ENCODE measurements at regions not wholly inside any gene's neighbourhood (a gene's known extent, or its start where the extent isn't known, plus 50 kb on each side); places are given as distances from the start of the nearest gene placed in this dataset.
"Not testable (repeated sequence)": the region's sequence is repeated elsewhere in the genome, so short reads cannot be mapped to it uniquely, and the experiment has no call there.

DNA sequence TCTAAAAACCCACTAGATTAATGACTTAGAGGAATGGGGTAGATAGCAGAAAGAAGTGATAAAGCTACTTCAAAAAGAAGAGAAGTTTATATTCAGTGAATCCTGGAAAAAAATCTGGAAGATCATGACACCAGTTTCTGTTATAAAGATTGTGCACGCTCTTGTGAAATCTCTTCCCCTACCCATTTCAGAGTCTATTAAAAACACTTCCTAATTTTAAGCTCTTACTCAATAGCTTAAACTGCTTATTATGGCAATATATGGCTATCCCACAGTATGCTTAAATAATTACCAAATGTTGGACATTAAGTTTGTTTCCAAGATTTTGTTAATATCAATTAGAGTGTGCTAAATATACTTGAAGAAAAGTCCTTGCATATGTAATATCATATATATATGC is 585.3 kb upstream of the MAN1A1 start:
- Mint-ChIP-seq H3K36me3 (ENCODE audit: low read depth) (no peaks in the 10 kb centered on the region), H3K4me3 (no peak overlapping the region), H3K4me1 (ENCODE audit: low read depth) (no peaks in the 10 kb centered on the region), H3K27me3 (ENCODE audit: low read depth) (no peaks in the 10 kb centered on the region), H3K9me3 (ENCODE audit: insufficient read depth) (no peaks in the 10 kb centered on the region), H3K27ac (no peak overlapping the region)
- ChIA-PET CTCF (no interaction called here), POLR2A (no interaction called here)
- DNase-seq (no peak), ATAC-seq (no peak)

DNA sequence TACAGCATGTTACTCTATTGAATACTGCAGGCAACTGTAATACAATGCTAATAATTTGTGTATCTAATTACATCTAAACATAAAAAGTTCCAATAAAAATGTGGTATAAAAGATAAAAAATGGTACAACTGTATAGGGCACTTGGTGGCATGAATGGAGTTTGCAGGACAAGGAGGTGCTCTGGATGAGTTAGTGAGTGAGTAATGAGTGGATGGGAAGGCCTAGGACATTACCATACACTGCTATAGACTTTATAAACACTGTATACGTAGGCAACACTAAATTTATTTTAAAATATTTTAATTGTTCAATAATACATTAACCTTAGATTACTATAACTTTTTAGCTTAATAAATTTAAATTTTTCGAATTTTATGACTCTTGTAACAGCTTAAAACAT is 579.6 kb upstream of the MAN1A1 start:
- Mint-ChIP-seq H3K4me1 (ENCODE audit: low read depth) (no peaks in the 10 kb centered on the region), H3K27ac (no peak overlapping the region), H3K36me3 (ENCODE audit: low read depth) (no peaks in the 10 kb centered on the region), H3K9me3 (ENCODE audit: insufficient read depth) (peaks cover 22% of the 10 kb centered on the region), H3K4me3 (no peak overlapping the region), H3K27me3 (ENCODE audit: low read depth) (no peaks in the 10 kb centered on the region)
- ChIA-PET POLR2A (no interaction called here), CTCF (no interaction called here)
- DNase-seq = no peak
- no peak for ATAC-seq

DNA sequence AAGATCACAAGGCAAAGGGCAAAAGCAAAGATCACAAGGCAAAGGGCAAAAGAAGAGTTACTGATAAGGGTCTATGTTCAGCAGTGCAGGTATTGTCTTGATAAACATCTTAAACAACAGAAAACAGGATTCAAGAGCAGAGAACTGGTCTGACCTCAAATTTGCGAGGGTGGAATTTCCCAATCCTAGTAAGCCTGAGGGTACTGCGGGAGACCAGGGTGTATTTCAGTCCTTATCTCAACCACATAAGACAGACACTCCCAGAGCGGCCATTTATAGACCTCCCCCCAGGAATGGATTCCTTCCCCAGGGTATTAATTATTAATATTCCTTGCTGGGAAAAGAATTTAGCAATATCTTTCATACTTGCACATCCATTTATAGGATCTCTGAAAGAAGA is 575.3 kb upstream of the MAN1A1 start:
- DNase-seq = not testable (repeated sequence)

DNA sequence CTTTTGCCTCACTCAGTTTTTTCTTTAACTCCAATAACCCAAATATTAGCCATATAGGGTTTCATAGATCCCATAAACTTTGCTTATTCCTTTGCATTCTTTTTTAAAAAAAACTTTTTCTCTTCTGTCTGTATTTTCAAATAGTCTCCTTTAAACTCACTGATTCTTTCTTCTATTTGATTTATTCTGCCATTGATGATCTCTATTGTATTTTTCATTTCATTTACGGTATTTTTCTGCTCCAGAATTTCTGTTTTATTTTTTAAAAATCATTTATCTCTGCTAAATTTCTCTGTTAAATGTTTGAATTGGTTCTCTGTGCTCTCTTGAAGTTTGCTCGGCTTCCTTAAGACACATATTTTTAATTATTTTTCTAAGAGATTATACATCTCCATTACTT is 573.3 kb upstream of the MAN1A1 start:
- CTCF ChIA-PET = no interaction called here
- POLR2A ChIA-PET = no interaction called here
- Mint-ChIP-seq H3K27me3 (ENCODE audit: low read depth) (no peaks in the 10 kb centered on the region), H3K36me3 (ENCODE audit: low read depth) (no peaks in the 10 kb centered on the region), H3K4me1 (ENCODE audit: low read depth) (no peaks in the 10 kb centered on the region), H3K4me3 (no peak overlapping the region), H3K27ac (no peak overlapping the region), H3K9me3 (ENCODE audit: insufficient read depth) (peaks cover 54% of the 10 kb centered on the region)
- DNase-seq (no peak), ATAC-seq (no peak)

More for the DNA sequence above, 575.3 kb upstream of the MAN1A1 start:
- POLR2A ChIA-PET; H3K4me3 Mint-ChIP-seq; H3K27me3 Mint-ChIP-seq (ENCODE audit: low read depth); H3K4me1 Mint-ChIP-seq (ENCODE audit: low read depth); H3K27ac Mint-ChIP-seq; CTCF ChIA-PET; H3K36me3 Mint-ChIP-seq (ENCODE audit: low read depth); ATAC-seq: not testable (repeated sequence)
- peaks cover 52% of the 10 kb centered on the region for H3K9me3 Mint-ChIP-seq (ENCODE audit: insufficient read depth)

DNA sequence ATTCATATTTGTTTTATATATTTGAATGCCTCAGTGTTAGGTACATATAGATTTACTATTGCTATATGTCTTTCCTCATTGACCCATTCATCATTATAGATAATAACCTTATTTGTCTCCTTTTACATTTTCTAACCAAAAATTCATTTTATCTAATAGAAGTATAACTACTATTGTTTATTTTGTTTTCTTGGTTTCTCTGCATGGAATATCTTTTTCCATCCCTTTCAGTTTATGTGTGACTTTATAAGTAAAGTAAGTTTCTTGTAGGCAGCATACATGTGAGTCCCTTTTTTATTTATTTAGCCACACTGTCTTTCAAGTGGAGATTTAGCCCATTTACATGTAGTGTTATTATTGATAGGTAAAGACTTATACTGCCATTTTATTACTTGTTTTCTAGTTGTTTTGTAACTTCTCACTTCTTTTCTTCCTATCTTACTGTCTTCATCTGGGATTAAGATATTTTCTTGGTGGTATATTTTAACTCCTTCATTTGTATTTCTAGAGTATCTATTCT is 572.0 kb upstream of the MAN1A1 start:
- DNase-seq = no peak
- ATAC-seq = no peak

DNA sequence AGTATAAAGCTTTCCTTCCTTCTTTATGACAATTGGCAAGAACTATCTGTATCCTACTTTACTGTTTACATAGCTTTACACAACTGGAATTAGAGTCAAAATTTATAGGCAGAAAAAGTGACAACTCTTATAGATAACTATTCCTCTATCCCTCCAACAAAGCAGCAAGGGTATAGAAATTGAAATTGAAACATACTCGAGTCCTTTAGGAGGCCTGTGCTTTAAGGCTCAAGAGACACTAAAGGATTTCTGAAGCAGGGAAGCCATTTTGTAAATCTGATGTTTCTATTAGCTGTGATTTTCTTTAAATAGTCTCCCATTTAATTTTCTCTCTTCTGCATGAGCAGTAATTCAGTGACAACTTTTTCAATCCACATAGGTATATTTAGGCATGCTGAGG is 567.6 kb upstream of the MAN1A1 start:
- Mint-ChIP-seq H3K36me3 (ENCODE audit: low read depth) (no peaks in the 10 kb centered on the region), H3K27me3 (ENCODE audit: low read depth) (no peaks in the 10 kb centered on the region), H3K27ac (no peak overlapping the region), H3K9me3 (ENCODE audit: insufficient read depth) (peaks cover 16% of the 10 kb centered on the region), H3K4me1 (ENCODE audit: low read depth) (no peaks in the 10 kb centered on the region), H3K4me3 (no peak overlapping the region)
- DNase-seq = no peak
- ChIA-PET CTCF (no interaction called here), POLR2A (no interaction called here)
- no peak for ATAC-seq

More for the DNA sequence above, 572.0 kb upstream of the MAN1A1 start:
- H3K4me1 Mint-ChIP-seq (ENCODE audit: low read depth) = no peaks in the 10 kb centered on the region
- H3K27ac Mint-ChIP-seq = no peak overlapping the region
- H3K27me3 Mint-ChIP-seq (ENCODE audit: low read depth) = no peaks in the 10 kb centered on the region
- no peak overlapping the region for H3K4me3 Mint-ChIP-seq
- CTCF ChIA-PET = no interaction called here
- no peaks in the 10 kb centered on the region for H3K36me3 Mint-ChIP-seq (ENCODE audit: low read depth)
- peaks cover 54% of the 10 kb centered on the region for H3K9me3 Mint-ChIP-seq (ENCODE audit: insufficient read depth)
- POLR2A ChIA-PET = no interaction called here

DNA sequence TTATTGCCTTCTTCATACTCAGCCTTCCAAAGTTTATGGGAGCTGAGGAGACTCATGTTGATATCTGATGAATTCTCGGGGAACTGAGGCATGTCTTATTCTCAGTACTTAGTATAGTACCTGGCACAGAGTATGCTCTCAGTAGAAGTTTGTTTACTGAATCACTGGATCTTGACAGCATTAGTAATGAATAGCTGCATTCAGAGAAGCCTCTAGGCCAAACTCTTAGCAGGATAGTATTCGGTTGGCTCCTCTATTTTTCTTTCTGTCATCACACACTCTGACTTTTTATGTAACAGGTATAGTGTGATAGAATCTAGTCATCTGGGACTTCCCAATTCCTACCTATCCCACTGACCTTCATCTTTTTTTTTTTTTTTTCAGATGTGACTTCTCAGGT is 566.4 kb upstream of the MAN1A1 start:
- H3K4me1 Mint-ChIP-seq (ENCODE audit: low read depth) = no peaks in the 10 kb centered on the region
- CTCF ChIA-PET = no interaction called here
- H3K9me3 Mint-ChIP-seq (ENCODE audit: insufficient read depth) = peaks cover 12% of the 10 kb centered on the region
- no peaks in the 10 kb centered on the region for H3K36me3 Mint-ChIP-seq (ENCODE audit: low read depth)
- no peak overlapping the region for H3K27ac Mint-ChIP-seq
- POLR2A ChIA-PET = no interaction called here
- no peaks in the 10 kb centered on the region for H3K27me3 Mint-ChIP-seq (ENCODE audit: low read depth)
- ATAC-seq = no peak
- H3K4me3 Mint-ChIP-seq = no peak overlapping the region
- no peak for DNase-seq

DNA sequence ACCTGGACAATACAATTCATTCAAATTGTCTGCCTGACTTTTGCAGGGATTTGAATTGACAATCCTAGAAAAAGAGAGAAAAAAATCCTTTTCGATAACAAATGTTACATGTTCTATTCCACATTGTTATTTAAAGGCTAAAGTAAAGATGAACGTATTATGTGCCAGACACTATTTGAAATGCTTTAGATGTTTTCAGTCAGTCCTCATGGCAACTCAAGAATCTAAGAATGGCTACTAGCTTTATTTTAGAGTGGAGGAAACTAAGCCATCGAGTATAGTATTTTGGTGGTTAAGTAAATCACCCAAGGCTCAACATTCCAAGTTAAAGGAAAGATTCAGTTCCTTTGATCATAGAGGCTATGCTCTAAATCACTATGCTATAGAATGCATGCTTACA is 558.6 kb upstream of the MAN1A1 start:
- Mint-ChIP-seq H3K27me3 (ENCODE audit: low read depth) (no peaks in the 10 kb centered on the region), H3K4me1 (ENCODE audit: low read depth) (no peaks in the 10 kb centered on the region), H3K36me3 (ENCODE audit: low read depth) (no peaks in the 10 kb centered on the region), H3K27ac (no peak overlapping the region), H3K4me3 (no peak overlapping the region), H3K9me3 (ENCODE audit: insufficient read depth) (no peaks in the 10 kb centered on the region)
- ATAC-seq = no peak
- POLR2A ChIA-PET = no interaction called here
- CTCF ChIA-PET = no interaction called here
- DNase-seq = no peak

DNA sequence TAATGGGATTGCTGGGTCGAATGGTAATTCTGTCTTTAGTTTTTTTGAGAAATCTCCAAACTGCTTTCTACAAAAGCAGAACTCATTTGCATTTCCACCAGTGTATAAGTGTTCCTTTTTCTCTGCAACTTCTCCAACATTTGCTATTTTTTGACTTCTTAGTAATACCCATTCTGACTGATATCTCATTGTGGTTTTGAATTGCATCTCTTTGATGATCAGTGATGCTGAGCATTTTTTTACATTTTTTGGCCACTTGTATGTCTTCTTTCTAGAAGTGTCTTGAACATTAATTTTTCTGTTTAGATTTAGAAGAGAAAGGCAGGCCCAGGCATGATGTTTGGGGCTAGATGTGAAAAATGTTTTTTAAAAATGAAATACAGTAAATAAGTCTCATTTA is 553.1 kb upstream of the MAN1A1 start:
- ATAC-seq (no peak), DNase-seq (no peak)
- H3K9me3 Mint-ChIP-seq (ENCODE audit: insufficient read depth) = no peaks in the 10 kb centered on the region
- H3K27ac Mint-ChIP-seq = no peak overlapping the region
- H3K4me3 Mint-ChIP-seq = no peak overlapping the region
- no peaks in the 10 kb centered on the region for H3K4me1 Mint-ChIP-seq (ENCODE audit: low read depth)
- H3K36me3 Mint-ChIP-seq (ENCODE audit: low read depth) = no peaks in the 10 kb centered on the region
- POLR2A ChIA-PET = no interaction called here
- no peaks in the 10 kb centered on the region for H3K27me3 Mint-ChIP-seq (ENCODE audit: low read depth)
- CTCF ChIA-PET = no interaction called here

DNA sequence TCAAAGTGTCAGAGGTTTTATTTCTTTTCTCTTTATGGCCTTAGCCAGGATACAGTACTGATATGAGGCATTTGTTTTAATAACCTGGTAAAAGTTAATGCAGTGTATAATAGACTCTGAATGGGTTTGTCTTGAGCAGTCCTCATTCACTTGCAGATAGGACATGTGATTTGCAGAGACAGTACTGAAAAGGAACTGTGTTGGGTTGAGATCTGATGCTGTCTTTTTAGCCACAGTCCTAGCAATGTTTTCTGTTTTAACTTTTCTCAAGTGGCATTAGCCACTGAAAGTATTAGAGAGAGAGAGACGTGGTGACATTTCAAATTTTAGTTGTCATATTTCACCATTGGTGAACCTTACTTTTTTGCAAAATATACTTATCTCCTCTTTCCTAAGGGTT is 547.2 kb upstream of the MAN1A1 start:
- ATAC-seq = no peak
- H3K27me3 Mint-ChIP-seq (ENCODE audit: low read depth) = no peaks in the 10 kb centered on the region
- ChIA-PET CTCF (no interaction called here), POLR2A (no interaction called here)
- no peaks in the 10 kb centered on the region for H3K36me3 Mint-ChIP-seq (ENCODE audit: low read depth)
- no peaks in the 10 kb centered on the region for H3K4me1 Mint-ChIP-seq (ENCODE audit: low read depth)
- DNase-seq = no peak
- no peaks in the 10 kb centered on the region for H3K9me3 Mint-ChIP-seq (ENCODE audit: insufficient read depth)
- no peak overlapping the region for H3K27ac Mint-ChIP-seq
- no peak overlapping the region for H3K4me3 Mint-ChIP-seq

DNA sequence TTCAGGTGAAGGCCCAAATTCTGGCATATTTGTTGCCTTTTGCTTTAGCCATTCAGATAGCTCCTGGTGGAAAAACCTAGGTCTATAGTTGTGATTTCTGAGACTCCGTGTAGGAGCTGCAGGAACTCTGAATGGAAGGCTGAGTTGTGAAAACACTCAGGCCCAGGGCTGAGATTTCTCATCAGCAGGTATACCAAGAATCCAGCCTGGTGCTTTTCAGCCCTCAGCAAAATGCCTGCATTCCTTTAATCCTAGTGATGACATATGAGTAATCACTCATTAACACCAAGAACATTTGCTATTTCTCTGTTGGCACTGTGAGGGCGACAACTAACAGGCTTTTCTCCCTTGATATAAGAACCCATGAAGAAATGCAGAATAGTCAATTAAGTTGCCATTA is 546.1 kb upstream of the MAN1A1 start:
- no peak for DNase-seq
- H3K9me3 Mint-ChIP-seq (ENCODE audit: insufficient read depth) = no peaks in the 10 kb centered on the region
- H3K27me3 Mint-ChIP-seq (ENCODE audit: low read depth) = no peaks in the 10 kb centered on the region
- no peak overlapping the region for H3K27ac Mint-ChIP-seq
- ATAC-seq = no peak
- no peak overlapping the region for H3K4me3 Mint-ChIP-seq
- CTCF ChIA-PET = no interaction called here
- POLR2A ChIA-PET = no interaction called here
- no peaks in the 10 kb centered on the region for H3K36me3 Mint-ChIP-seq (ENCODE audit: low read depth)
- no peaks in the 10 kb centered on the region for H3K4me1 Mint-ChIP-seq (ENCODE audit: low read depth)

DNA sequence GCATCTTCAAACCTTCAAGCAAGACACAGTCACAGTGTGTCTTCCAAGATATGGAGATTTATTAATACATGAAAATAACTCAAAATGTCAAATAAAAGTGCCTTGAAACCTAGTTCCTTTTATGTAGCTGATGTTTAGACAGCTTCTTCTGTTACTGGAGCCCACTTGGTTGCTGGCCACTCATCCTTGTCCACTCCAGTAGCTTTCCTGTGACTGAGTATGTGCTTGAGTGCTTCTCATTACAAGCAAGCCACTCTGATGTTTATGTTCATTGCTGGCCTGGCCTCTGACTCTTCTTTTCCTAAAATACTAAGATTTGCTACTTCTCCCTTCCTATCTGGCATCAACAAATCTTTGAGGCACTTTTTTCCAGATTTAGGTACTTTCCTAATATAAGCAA is 545.2 kb upstream of the MAN1A1 start:
- no peaks in the 10 kb centered on the region for H3K36me3 Mint-ChIP-seq (ENCODE audit: low read depth)
- CTCF ChIA-PET = no interaction called here
- DNase-seq (no peak), ATAC-seq (no peak)
- no peaks in the 10 kb centered on the region for H3K9me3 Mint-ChIP-seq (ENCODE audit: insufficient read depth)
- no peak overlapping the region for H3K27ac Mint-ChIP-seq
- POLR2A ChIA-PET = no interaction called here
- H3K27me3 Mint-ChIP-seq (ENCODE audit: low read depth) = no peaks in the 10 kb centered on the region
- H3K4me1 Mint-ChIP-seq (ENCODE audit: low read depth) = no peaks in the 10 kb centered on the region
- H3K4me3 Mint-ChIP-seq = no peak overlapping the region

DNA sequence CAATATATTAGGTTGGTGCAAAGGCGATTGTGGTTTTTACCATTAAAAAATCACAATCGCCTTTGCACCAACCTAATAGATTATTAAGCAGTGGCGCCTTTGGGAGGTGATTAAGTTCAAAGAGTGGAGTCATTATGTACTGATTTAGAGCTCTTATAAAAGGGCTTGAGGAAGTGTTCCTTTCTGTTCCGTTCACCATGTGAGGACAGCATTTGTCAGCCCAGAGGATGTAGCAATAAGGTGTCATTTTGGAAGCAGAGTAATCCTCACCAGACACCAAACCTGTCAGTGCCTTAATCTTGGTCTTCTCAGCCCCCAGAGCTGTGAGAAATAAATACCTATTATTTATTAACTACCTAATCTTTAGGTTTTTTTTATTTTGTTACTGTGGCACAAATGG is 542.1 kb upstream of the MAN1A1 start:
- H3K4me1 Mint-ChIP-seq (ENCODE audit: low read depth) = no peaks in the 10 kb centered on the region
- POLR2A ChIA-PET = no interaction called here
- CTCF ChIA-PET = interaction anchor here (1.2 kb wide), 1 partner anchor 11 kb away, joined by 3 read pairs; no protein-coding TSS in a partner anchor

More for the DNA sequence above, 542.1 kb upstream of the MAN1A1 start:
- no peaks in the 10 kb centered on the region for H3K36me3 Mint-ChIP-seq (ENCODE audit: low read depth)
- H3K9me3 Mint-ChIP-seq (ENCODE audit: insufficient read depth) = no peaks in the 10 kb centered on the region
- H3K4me3 Mint-ChIP-seq = no peak overlapping the region
- ATAC-seq (no peak), DNase-seq (no peak)
- no peaks in the 10 kb centered on the region for H3K27me3 Mint-ChIP-seq (ENCODE audit: low read depth)
- no peak overlapping the region for H3K27ac Mint-ChIP-seq
